ENCODE measurements at regions not wholly inside any gene's neighbourhood (a gene's known extent, or its start where the extent isn't known, plus 50 kb on each side); places are given as distances from the start of the nearest gene placed in this dataset.

DNA sequence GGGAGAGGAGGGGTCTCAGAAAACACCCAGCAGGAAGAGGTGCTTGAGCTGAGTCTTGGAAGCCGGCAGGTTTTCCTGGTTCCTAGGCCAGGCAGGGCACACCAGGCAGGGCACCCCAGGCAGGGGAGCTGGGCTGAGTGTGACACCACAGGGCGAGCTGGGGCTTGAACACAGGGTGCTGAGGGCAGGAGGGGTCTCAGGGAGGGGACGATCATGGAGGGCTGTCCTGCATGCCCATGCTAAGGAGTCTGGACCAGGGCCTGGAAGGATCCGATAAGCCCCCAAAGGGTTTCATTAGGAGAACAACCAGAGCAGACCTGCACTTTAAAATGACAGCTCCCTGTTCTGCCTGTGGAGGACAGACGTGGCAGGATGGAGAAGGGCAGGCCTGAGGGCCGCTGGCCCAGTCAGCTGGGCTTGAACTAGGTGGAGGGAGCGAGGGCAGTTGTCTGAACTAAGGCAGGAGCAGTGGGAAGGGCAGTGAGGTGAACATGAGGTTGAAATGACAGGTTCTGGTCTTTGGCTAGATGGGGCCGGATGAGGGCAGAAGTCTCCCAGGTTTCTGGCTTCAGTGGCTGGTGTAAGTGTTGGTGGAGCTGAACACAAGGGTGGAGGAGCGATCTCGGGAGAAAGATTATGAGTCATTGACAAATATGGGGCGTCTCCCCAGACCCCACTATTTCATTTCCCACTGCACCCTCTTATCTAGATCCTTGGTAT, 171.0 kb upstream of the PZP start:
- Mint-ChIP-seq H3K4me3 (no peak overlapping the region), H3K27me3 (ENCODE audit: insufficient read depth, low read depth, poor library complexity) (peaks cover 3% of the 10 kb centered on the region), H3K36me3 (ENCODE audit: low read depth) (no peaks in the 10 kb centered on the region), H3K27ac (peak overlapping the region; percentile 19; the same call in 1 of the 2 replicates), H3K9me3 (no peaks in the 10 kb centered on the region), H3K4me1 (peaks cover 4% of the 10 kb centered on the region; the same call in 1 of the 3 replicates)
- TF ChIP-seq, protein P1, sequence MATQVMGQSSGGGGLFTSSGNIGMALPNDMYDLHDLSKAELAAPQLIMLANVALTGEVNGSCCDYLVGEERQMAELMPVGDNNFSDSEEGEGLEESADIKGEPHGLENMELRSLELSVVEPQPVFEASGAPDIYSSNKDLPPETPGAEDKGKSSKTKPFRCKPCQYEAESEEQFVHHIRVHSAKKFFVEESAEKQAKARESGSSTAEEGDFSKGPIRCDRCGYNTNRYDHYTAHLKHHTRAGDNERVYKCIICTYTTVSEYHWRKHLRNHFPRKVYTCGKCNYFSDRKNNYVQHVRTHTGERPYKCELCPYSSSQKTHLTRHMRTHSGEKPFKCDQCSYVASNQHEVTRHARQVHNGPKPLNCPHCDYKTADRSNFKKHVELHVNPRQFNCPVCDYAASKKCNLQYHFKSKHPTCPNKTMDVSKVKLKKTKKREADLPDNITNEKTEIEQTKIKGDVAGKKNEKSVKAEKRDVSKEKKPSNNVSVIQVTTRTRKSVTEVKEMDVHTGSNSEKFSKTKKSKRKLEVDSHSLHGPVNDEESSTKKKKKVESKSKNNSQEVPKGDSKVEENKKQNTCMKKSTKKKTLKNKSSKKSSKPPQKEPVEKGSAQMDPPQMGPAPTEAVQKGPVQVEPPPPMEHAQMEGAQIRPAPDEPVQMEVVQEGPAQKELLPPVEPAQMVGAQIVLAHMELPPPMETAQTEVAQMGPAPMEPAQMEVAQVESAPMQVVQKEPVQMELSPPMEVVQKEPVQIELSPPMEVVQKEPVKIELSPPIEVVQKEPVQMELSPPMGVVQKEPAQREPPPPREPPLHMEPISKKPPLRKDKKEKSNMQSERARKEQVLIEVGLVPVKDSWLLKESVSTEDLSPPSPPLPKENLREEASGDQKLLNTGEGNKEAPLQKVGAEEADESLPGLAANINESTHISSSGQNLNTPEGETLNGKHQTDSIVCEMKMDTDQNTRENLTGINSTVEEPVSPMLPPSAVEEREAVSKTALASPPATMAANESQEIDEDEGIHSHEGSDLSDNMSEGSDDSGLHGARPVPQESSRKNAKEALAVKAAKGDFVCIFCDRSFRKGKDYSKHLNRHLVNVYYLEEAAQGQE (IDR thresholded peaks at IDR 0.05; ENCODE audit: unreplicated experiment): no peak
- TF ChIP-seq ZNF114 (CRISPR knock-in tag; IDR thresholded peaks at IDR 0.05) (no peak), JUNB (IDR thresholded peaks at IDR 0.05; ENCODE audit: unreplicated experiment) (no peak), ZNF331 (CRISPR knock-in tag; IDR thresholded peaks at IDR 0.05; ENCODE audit: low read depth) (no peak), POLR2AphosphoS5 (IDR thresholded peaks at IDR 0.05; ENCODE audit: low read depth) (no peak), EZH2phosphoT487 (IDR thresholded peaks at IDR 0.05; ENCODE audit: unreplicated experiment) (no peak), NANOG (IDR thresholded peaks at IDR 0.05; ENCODE audit: borderline replicate concordance) (no peak), CREB1 (CRISPR knock-in tag; IDR thresholded peaks at IDR 0.05; ENCODE audit: low read depth) (no peak), STAT1 (IDR thresholded peaks at IDR 0.05; ENCODE audit: unreplicated experiment) (no peak)
- TF ChIP-seq, protein P2, sequence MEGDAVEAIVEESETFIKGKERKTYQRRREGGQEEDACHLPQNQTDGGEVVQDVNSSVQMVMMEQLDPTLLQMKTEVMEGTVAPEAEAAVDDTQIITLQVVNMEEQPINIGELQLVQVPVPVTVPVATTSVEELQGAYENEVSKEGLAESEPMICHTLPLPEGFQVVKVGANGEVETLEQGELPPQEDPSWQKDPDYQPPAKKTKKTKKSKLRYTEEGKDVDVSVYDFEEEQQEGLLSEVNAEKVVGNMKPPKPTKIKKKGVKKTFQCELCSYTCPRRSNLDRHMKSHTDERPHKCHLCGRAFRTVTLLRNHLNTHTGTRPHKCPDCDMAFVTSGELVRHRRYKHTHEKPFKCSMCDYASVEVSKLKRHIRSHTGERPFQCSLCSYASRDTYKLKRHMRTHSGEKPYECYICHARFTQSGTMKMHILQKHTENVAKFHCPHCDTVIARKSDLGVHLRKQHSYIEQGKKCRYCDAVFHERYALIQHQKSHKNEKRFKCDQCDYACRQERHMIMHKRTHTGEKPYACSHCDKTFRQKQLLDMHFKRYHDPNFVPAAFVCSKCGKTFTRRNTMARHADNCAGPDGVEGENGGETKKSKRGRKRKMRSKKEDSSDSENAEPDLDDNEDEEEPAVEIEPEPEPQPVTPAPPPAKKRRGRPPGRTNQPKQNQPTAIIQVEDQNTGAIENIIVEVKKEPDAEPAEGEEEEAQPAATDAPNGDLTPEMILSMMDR (conservative IDR thresholded peaks at IDR 0.05; ENCODE audit: low read depth in 2 of 2): no peak
- TF ChIP-seq, protein P3, sequence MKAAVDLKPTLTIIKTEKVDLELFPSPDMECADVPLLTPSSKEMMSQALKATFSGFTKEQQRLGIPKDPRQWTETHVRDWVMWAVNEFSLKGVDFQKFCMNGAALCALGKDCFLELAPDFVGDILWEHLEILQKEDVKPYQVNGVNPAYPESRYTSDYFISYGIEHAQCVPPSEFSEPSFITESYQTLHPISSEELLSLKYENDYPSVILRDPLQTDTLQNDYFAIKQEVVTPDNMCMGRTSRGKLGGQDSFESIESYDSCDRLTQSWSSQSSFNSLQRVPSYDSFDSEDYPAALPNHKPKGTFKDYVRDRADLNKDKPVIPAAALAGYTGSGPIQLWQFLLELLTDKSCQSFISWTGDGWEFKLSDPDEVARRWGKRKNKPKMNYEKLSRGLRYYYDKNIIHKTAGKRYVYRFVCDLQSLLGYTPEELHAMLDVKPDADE (IDR thresholded peaks at IDR 0.05): no peak
- Histone ChIP-seq H3K4me2 (no peak overlapping the region), H3K36me3 (ENCODE audit: insufficient read depth) (no peaks in the 10 kb centered on the region), H3K4me1 (ENCODE audit: insufficient read depth) (no peaks in the 10 kb centered on the region), H3K9me2 (ENCODE audit: insufficient read depth) (no peaks in the 10 kb centered on the region), H3K27ac (ENCODE audit: low read depth) (no peak overlapping the region), H4K20me1 (replicated peaks; ENCODE audit: insufficient read depth) (no peaks in the 10 kb centered on the region), H3K27me3 (ENCODE audit: insufficient read depth) (no peaks in the 10 kb centered on the region), H3K4me3 (no peak overlapping the region), H3K79me2 (replicated peaks; ENCODE audit: insufficient read depth) (no peaks in the 10 kb centered on the region), H3F3A (replicated peaks; ENCODE audit: low read depth) (no peaks in the 10 kb centered on the region), H2AFZ (peak overlapping the region; percentile 73; the same call in 1 of the 2 replicates)
- DNase-seq (ENCODE audit: low spot score) (no peak), ATAC-seq (peak; percentile 18; the same call in 2 of the 3 replicates)

Data from GM23338 (cell line).